ENCODE measurements at regions not wholly inside any gene's neighbourhood (a gene's known extent, or its start where the extent isn't known, plus 50 kb on each side); places are given as distances from the start of the nearest gene placed in this dataset.

DNA sequence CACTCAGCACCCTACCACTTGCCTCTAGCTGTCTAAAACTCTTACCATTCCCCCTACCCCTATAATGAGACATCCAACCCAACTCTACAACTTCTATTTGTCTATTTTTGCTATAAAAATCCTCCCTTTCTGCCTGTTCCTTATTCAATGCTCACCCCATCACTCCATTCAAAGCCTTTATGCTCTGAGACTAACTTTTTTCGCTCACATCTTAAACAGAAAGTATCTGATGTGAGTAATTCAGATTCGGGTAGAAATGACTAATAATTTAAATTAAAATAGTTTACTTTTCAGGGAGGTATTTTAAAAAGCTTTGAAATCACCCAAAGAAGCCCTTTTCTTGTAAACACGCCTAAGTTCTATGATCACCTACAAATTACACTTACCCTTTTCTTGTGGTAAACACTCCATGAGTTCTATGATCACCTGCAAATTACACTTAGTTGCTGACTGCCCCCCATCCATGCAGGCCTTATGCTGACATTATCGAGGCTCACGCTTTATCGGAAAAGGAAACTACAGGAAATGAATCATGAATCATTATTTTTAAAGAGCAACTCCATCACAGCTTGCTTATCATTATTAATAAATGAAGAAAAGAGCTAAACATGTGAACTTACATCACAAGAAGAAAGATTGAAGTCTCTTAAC, 168.7 kb upstream of the PPP1R2C start:
- no peak for DNase-seq (ENCODE audit: low spot score)

DNA sequence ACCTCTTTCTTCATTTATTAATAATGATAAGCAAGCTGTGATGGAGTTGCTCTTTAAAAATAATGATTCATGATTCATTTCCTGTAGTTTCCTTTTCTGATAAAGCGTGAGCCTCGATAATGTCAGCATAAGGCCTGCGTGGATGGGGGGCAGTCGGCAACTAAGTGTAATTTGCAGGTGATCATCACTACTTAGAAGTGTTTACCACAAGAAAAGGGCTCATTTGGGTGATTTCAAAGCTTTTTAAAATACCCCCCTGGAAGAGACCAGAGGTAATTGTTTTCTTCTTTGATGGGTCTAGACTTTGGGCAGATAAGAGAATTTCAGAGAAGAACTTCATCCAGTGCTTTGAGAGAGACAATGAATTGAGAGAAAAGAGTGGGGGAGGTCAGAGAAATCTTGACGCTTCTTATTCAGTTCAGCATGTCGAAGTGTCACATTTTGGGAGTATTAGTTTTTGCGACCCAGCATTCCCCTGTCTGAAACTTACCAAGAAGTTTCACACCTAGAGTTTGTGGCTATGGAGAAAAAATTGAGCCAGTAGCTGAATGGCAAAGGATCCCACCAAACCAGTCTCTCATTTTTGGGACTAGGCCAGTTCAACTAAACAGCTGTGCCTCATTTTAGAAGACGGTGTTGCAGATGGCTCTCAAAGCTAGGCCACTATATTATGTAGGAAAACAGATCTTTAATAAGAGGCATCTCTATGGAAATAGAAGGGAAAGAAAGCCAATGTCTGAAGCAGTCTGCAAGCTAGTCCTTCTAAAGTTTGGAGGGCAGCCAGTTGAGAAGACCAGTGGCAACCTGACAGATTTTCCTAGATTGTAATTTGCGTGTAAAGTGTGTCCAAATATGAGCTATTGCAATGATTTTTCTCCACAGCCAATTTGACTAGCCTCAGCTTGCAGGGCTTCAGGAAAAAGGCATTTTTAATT, 171.0 kb upstream of the PPP1R2C start:
- DNase-seq (ENCODE audit: low spot score): no peak

DNA sequence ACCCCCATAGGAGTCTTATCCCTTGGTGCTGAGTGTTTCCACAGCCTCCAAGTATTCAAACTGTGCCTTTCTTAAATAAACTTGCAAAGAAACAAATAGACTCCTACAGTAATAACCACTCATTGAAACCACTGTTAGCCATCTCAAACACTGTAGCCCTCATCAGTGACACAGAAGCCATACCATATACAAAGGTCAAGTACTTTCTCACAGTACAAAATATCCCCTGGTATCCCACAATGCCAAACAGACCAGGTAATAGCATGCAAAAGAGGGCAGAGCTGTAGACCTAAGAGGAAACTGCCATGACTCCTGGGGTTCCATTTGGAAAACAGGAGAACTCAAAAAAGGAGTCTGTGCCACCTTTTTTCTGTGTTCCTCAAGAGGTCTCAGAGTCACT, 173.8 kb upstream of the PPP1R2C start:
- no peak for DNase-seq (ENCODE audit: low spot score)

DNA sequence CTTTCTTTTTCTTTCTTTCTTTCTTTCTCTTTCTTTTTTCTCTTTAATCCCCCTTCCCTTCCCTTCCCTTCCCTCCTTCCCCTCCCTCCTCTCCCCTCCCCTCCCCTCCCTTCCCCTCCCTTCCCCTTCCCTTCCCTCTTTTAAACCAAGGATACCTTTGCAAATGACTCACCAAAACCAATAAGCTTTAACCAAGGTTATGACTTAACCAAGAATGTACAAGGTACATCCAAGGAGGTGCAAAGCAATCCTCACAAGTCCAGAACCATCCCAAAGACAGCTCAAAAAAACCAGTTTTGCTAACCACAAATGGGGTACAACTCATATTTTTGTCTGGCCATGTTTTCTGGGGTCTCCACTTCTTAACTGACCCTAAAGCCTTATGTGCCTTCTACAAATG, 174.7 kb upstream of the PPP1R2C start:
- no peak for DNase-seq (ENCODE audit: low spot score)

DNA sequence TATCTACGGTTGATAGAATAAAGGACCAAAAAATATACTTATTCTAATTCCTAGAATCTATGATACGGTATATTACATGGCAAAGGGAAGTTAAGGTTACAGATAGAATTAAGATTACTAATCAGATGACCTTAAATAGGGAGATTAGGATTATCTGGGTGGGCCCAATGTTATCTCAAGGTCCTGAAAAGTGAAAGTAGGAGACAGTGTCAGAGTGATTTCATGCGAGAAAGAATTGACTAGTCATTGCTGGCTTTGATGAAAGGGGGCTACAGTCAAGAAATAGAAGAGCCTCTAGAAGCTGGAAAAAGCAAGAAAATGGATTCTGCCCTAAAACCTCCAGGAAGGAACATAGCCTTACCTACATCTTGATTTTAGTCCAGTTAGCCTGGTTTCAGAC, 176.9 kb upstream of the PPP1R2C start:
- DNase-seq (ENCODE audit: low spot score): no peak

DNA sequence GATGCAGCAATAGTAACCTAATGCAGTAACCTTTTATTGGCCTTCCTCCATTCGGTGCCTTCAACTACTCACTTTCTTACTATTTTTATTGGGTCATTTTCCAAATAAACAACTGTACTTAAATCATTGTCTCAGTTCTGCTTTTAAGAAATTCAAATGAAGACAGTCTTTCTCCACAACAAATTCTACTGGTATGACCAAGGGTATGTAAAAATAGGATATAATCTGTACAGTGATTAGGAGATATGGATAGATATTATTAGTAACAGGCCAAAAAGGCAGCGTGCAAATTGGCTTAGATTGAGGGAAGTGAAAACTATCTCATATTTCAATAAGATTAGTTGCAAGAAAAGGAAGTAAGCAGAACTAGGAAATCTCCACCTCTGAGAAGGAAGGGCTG, 177.4 kb upstream of the PPP1R2C start:
- DNase-seq (ENCODE audit: low spot score): no peak

DNA sequence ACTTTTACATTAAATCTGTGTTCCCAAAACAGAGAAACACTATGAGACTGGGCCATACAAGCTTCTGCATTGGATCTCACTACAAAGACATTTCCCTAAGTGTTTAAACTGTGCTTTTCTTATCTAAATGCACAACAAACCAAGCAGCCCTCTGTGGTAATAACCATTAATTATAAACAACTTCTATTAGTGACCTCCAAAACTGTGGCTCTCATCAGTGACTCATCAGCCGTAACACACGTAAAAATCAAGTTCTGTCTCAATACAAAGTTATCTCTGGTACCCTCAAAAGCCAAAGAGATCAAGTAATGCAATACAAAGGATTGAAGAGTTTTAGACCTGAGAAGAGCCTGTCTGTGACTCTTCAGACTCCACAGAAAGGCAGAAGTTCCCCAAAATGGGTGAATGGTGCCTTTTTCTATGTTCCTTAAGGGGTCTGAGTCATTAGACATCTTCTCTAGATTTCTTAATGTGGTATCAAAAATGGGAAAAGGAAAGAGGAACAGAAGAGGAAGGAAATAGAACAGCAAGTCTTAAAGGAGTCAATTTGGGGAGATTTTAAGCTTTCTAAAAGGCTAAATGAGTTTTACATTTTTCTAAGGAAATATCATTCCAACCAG, 189.8 kb upstream of the PPP1R2C start:
- DNase-seq (ENCODE audit: low spot score): no peak

DNA sequence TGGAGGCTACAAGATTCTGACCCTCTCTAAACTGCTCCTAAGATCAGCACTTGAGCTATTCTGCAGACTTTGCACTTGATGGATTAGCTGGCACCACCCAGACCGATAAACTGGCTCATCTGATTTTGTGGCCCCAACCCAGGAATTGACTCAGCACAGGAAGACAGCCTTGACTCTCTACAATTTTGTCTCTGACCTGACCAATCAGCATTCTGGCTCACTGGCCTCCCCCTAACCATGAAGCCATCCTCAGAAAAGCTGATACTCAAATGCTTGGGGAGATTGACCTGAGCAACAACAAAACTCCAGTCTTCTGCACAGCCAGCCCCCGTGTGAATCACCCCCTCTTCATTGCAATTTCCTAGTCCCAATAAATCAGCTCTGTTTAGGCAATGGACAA, 195.4 kb upstream of the PPP1R2C start:
- no peak for DNase-seq (ENCODE audit: low spot score)

DNA sequence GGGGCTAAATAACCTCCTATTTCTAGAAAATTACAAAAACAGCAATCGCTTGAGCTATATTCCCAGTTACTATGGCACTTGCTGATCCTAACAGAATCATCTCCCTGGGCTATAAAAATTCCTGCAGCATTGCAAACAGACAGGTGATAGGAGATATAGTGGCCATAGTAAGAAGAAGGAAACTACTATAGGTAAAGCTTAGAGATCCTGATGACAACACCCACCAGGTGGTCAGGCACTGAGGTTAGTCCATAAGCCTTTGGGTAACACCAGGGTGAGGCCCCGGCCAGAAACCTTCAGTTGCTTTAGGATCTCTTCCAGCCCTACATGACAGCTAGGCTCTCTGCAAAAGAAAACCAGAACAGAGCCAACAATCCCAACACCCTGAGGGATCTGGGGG, 197.9 kb upstream of the PPP1R2C start:
- DNase-seq (ENCODE audit: low spot score): no peak

DNA sequence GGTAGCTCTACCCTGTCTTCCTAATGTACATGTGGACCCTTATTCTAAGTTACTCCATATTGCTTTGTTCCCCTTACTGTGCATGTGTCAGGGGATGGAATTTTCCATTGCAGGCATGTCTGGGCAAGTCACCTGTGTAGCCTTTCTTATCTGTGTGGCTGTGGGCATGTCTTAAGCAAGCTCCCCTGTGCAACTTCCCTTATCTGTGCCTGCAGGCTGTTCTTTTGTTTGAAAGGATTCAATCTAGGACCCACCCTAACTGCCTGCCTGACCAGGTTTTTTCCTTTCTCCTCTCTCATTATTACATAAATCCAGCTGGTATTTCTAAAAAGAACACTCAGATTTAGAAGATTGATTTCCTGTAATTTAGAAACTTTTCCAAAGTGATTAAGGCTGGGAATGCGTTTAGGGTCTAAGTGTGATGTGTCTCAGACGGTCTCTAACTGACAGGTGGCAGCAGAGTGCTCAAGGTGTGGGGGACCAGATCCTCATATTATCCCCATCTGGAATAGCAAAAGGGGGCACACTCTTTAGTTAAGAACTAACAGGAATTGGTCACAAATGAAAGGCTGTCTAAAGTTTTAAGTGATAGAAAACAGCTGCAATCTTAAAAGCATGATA, 198.9 kb upstream of the PPP1R2C start:
- DNase-seq (ENCODE audit: low spot score): no peak

DNA sequence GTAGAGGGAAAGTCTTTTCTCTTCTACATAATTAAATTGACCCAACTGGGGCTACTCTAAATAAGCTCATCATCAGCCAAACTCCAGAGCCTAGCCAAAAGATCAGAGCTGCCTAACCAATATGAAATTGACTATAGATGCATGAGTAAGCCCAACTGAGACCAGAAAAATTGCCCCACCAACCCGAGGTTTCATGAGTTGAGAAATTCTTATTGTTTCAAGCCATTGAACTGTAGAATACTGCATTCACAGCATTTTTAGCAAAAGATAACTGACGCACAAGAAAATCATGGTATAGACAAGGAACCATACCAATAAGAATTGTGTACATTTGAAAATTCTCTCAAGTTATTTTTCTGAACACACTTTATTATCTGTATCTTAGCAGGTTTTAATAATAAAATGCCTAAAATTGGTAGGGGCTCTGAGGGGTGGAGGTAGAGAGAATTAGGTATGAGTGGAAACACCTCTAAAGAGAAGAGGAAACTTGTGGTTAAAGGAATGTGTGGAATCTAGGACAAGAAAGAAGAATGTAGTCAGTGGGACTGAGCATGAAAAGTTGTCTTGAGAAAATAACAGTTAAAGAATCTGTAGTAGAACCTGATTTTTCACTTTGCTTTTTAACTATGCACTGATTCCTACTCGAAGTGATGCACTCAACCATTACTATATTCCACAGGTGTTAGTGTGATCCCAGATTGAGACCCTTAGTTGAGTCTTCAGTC, 200.9 kb upstream of the PPP1R2C start:
- DNase-seq (ENCODE audit: low spot score): no peak

DNA sequence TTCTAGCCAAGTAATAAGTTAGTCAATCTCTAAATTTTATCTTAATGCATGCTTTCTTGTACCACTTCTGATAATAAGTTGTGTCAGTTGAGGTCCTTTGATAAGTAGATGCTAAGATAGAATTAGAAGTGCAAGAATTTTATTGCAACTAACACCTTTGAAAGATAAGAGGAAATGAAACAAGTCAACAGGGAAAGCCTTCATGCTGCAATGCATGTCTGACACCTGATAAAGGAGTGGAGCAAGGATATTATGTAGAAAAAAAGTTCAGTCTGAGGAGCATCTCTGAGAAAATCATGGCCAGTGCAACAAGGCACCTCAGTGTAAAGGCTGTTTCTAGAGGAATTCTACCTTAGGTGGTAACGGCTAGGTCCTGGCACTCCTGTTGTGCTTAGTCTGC, 210.7 kb upstream of the PPP1R2C start:
- no peak for DNase-seq (ENCODE audit: low spot score)

DNA sequence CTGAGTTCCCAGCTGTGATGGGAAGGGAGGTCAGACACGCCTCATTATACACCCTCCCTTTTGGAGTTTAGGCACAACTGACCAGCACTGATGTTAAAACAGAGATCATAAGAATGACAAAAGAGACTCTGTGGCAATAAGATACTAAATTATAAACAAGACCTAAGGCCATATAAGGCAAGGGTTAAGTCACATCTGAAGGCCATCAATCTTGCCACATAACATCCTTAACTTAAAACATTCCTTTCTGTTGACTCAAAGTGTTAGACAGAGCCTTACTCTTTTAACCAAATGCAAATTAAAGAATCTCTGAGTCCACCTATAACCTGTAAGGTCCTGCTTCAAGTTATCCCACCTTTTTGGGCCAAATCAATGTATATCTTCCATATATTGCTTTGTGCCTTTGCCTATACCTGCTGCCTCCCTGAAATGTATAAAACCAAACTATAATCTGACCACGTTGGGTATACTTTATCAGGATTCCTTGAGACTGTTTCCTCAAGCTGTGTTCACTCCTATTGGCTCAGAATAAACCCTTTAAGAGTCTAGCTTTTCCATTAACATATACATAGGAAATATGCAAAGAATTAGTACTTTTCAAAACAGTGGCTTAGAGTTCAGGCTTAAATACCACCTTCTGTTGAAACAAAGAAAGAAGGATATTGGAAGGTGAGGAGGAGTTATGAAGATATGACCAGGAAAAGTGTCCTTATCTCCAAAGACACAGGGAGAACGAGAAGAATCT, 214.4 kb upstream of the PPP1R2C start:
- DNase-seq (ENCODE audit: low spot score): no peak

DNA sequence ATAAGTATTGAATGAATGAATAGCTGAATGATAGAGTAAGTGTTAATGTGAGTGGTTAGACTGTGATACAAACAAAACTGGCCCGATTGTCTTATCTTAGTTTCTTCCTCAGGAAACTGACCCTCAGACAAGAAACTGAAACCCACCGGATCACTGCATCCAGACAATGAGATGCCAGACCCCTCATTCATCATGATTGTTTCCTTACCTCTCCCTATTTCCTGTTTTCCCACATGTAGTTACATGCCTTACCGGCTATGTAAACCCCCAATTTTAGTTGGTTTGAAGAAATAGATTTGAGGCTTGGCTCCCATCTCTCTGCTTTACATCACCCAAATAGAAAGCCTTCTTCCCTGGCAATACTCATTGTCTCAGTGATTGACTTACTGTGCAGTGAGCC, 218.9 kb upstream of the PPP1R2C start:
- DNase-seq (ENCODE audit: low spot score): no peak

DNA sequence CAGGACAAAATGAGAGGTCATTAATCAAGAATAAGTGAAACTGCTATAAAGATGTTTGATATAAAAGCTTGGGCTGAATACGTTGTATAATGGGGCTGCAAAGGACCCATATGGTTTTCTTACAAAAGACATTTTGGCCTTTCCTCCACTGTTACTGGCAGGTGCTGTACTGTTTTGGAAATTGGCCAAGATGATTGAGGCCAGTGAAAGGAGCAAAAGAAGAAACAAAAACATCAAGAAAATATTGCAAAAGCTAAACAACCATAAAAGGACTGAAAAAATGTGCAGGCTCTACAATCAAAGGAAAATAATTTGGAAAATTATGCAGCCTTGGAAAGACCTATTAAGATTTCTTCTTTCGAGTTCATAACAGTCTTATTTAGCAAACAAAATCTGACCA, 222.2 kb upstream of the PPP1R2C start:
- no peak for DNase-seq (ENCODE audit: low spot score)

DNA sequence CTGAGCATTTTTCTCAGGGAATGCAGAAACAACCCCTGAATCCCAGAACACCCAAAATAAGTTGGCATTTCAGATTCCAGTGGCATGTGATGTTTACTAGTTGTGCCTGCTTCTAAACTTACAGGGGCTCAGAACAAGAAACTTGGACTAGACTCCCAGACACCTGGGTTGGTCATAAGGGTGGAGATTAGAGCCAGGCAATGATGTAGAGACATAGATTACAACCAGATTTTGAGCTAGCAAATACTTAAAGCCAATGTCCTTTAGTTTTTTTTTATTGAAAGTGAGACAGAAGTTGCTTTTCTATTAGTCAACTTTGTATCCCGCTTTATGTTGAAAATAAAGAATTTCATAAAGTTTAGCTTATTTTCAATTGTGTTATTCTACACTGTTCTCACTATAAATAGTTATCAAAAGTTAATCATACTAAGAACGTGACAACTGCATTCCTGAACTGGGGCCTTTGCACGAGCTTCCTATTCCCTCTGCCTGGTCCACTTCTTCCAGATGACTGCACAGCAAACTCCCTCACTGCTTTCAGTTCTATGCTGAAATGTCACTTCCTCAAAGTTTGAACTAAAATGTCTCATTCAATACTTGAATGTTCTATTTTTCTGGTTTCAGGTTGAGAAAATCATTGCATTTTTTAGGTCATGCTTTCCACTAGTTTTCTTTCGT, 224.7 kb upstream of the PPP1R2C start:
- DNase-seq (ENCODE audit: low spot score): no peak

DNA sequence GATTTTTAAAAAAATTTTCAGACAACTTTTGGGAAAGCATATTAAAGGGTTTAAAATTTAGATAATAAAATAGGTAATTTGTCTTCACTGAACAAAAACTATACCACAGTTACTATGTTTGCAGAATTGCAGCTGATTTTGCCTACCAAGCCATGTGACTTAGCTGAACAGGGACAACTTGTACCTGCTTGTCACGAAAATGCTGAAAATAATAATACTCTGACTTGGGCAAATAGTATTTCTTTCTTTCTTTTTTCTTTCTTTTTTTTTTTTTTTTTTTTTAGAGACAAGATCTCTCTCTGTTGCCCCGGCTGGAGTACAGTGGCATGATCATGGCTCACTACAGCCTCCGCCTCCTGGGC, 225.2 kb upstream of the PPP1R2C start:
- no peak for DNase-seq (ENCODE audit: low spot score)

DNA sequence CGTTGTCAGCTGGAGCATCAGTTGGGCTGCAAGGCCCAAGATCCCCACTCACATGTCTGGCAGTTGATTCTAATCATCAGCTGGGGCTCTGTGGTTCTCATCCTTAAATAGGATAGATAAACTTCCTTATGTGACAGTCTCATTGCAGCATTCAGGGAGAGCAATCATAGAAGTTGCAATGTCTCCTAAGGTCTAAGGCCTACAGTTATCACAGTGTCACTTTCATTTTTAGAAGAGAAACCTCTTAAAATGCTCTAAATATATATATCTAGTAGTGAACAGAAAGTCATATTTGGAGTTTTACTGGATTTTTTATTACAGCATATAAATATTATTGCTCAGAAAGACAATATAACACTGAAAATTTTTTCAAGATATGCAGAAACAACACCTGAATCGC, 226.0 kb upstream of the PPP1R2C start:
- DNase-seq (ENCODE audit: low spot score): no peak

DNA sequence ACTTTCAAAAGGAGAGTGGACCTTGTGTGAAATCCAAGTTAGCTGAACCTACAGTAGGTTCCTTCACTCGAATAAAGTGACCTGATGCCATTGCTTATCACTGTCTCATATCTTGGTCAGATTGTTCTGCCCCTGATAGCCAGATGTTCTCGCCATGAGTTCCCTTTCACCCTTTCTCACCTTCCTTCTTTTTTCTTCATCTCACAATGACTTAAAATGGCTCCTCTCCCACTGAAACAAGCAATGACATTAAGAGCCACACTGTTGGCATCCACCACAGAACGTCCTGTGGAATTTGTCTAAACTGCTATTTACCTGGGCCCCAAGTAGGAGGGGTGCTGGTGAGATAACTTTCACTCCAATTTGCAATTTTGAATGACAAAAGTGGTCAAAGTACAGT, 227.6 kb upstream of the PPP1R2C start:
- DNase-seq (ENCODE audit: low spot score): no peak

DNA sequence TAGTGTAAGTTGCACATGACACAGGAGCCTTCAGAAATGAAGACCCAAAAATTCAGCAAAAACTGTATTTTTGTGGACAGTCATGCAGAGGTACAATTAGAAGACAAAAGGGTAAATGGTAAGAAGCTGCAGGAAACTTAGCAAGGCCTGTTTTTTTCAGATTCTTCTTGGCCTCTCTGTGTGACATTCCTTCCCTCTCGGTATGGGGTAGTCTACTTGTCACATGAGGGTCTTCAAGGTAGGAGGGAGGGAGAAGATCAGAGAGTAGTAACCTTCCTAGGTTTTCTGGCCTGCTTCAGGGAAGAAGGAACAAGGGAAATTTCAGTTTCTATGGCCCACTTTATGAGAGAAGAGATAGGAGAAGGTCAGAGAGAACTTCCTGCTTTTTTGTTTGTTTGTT, 230.4 kb upstream of the PPP1R2C start:
- DNase-seq (ENCODE audit: low spot score): no peak

DNA sequence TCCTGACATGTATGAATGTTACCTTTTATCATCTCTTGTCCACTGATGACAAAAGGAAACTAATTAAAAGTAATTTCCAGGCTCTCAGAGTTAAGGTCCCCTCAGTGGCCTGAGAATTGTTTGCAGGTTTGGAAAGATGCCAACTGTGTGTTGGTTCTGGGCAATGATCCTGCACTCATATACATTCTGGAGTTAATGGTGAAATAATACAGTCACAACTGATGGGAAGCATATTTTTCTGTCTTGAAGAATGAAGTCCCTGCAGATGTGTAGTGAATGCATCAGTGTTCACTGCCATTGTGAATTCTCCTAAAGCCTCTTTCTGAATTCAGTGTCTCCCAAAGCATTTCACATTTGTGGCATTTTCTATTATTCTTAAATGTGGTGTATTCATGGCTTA, 238.1 kb upstream of the PPP1R2C start:
- no peak for DNase-seq (ENCODE audit: low spot score)
